WI38 (cell line): ENCODE measurements at regions not wholly inside any gene's neighbourhood (a gene's known extent, or its start where the extent isn't known, plus 50 kb on each side); places are given as distances from the start of the nearest gene placed in this dataset.

ENCODE experiments used
- H3K4me3 ChIP-seq: 2 replicates; pipeline ENCODE4 v1.5.1; 2011; ENCODE audit warnings: low read depth, mild to moderate bottlenecking, control low read depth, low read length
- TF ChIP-seq, protein P1 (sequence below): IDR thresholded peaks from 2 replicates; pipeline ENCODE4 v1.5.1; 2012; ENCODE audit warnings: low read depth, mild to moderate bottlenecking, control low read depth, low read length

- TF ChIP-seq, protein P1, sequence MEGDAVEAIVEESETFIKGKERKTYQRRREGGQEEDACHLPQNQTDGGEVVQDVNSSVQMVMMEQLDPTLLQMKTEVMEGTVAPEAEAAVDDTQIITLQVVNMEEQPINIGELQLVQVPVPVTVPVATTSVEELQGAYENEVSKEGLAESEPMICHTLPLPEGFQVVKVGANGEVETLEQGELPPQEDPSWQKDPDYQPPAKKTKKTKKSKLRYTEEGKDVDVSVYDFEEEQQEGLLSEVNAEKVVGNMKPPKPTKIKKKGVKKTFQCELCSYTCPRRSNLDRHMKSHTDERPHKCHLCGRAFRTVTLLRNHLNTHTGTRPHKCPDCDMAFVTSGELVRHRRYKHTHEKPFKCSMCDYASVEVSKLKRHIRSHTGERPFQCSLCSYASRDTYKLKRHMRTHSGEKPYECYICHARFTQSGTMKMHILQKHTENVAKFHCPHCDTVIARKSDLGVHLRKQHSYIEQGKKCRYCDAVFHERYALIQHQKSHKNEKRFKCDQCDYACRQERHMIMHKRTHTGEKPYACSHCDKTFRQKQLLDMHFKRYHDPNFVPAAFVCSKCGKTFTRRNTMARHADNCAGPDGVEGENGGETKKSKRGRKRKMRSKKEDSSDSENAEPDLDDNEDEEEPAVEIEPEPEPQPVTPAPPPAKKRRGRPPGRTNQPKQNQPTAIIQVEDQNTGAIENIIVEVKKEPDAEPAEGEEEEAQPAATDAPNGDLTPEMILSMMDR: no peak
- no peak overlapping the region for H3K4me3 ChIP-seq
Observed at GRCh38 chr10:44186150-44186549, 198.7 kb downstream of the CXCL12 start.

GRCh38 chr10:44185315-44185666, 199.6 kb downstream of the CXCL12 start:
- TF ChIP-seq, protein P1: no peak
- H3K4me3 ChIP-seq: no peak overlapping the region

- TF ChIP-seq, protein P1: no peak
- H3K4me3 ChIP-seq: no peak overlapping the region
Observed at GRCh38 chr10:44184633-44185314, 200.1 kb downstream of the CXCL12 start.

DNA sequence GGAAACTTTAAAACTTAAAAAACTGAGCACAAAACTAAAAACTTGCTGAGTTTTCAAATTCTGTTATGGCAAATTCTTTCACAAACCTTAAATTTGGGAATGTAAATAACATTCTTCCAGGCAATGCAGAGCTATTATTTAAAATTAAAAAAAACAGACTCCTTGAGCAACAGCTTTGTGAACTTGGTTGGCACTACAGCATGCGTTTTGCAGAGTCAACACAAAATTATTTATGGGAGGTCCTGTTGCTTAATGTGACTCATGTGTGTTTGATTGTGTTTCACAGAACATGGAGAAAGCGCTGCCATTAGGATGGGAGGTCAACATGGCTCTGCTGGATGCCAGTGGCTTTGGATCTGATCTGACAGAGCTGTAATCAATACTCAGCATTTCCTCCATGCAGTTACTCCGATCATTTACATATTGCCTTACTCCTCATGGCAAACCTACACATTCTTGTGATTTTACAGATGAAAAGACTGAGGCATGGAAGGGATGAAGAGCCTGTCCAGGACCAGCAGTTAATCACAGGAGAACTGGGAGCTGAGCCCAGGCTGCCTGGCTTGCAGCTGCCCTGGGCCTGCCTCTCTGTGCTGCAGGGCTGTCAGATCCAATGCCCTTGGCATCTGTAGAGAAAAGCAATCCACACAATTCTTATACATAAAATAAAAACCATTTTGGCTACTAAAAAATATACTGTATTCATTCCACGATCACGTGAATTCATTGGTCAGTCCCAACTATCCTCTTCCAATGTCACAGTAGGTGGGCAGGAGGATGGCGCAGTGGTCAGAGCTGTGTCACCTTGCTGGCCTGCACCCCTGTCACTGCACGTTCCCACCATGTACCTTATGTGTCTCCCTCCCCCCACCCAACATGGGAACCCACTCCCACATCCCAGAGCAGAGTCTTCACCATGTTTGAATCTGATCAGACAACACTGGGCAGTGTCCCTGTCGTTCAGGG, 200.9 kb downstream of the CXCL12 start:
- no peak overlapping the region for H3K4me3 ChIP-seq
- TF ChIP-seq, protein P1: no peak

GRCh38 chr10:44182909-44183308, 202.0 kb downstream of the CXCL12 start:
- H3K4me3 ChIP-seq: no peak overlapping the region
- TF ChIP-seq, protein P1: no peak

- TF ChIP-seq, protein P1: no peak
- H3K4me3 ChIP-seq: no peak overlapping the region
Observed at GRCh38 chr10:44180321-44181168, 204.4 kb downstream of the CXCL12 start.
